Liver (tissue), 3 donors: ENCODE measurements at regions not wholly inside any gene's neighbourhood (a gene's known extent, or its start where the extent isn't known, plus 50 kb on each side); places are given as distances from the start of the nearest gene placed in this dataset.

ENCODE experiments used
- ATF3 ChIP-seq: IDR thresholded peaks from 2 replicates; pipeline ENCODE4 v1.6.1; 2016; ENCODE audit warnings: antibody characterized with exemption
- CTCF ChIP-seq: fragments of 150-350 bp; IDR thresholded peaks from 2 replicates; pipeline ENCODE4 v1.5.1; 2017; ENCODE audit warnings: improper control_type of control experiment, low read depth, low read length; ENCODE audit not compliant: missing input control
- FOXA1 ChIP-seq: IDR thresholded peaks from 2 replicates; pipeline ENCODE4 v1.6.1; 2016; ENCODE audit warnings: antibody characterized with exemption
- FOXA2 ChIP-seq: IDR thresholded peaks from 2 replicates; pipeline ENCODE4 v1.6.1; 2016; ENCODE audit warnings: antibody characterized with exemption
- GABPA ChIP-seq, 2 donors: IDR thresholded peaks in 1 of 2; conservative IDR thresholded peaks in 1 of 2; 2 replicates each; pipeline ENCODE4 v1.6.1; 2016; ENCODE audit warnings: antibody characterized with exemption in 2 of 2, mild to moderate bottlenecking in 1 of 2, moderate library complexity in 1 of 2
- JUND ChIP-seq, 2 donors: IDR thresholded peaks; 2 replicates each; pipeline ENCODE4 v1.6.1; 2016; ENCODE audit warnings: antibody characterized with exemption in 2 of 2
- MAX ChIP-seq: IDR thresholded peaks from 2 replicates; pipeline ENCODE4 v1.6.1; 2016; ENCODE audit warnings: antibody characterized with exemption
- RAD21 ChIP-seq, 2 donors: IDR thresholded peaks; 2 replicates each; pipeline ENCODE4 v1.6.1; 2016; ENCODE audit warnings: antibody characterized with exemption in 2 of 2, mild to moderate bottlenecking in 2 of 2
- REST ChIP-seq: IDR thresholded peaks from 2 replicates; pipeline ENCODE4 v1.6.1; 2016; ENCODE audit warnings: antibody characterized with exemption, mild to moderate bottlenecking
- RXRA ChIP-seq, 2 donors: IDR thresholded peaks; 2 replicates each; pipeline ENCODE4 v1.6.1; 2017 to 2018; ENCODE audit warnings: antibody characterized with exemption in 2 of 2, mild to moderate bottlenecking in 1 of 2
- SP1 ChIP-seq: IDR thresholded peaks from 2 replicates; pipeline ENCODE4 v1.6.1; 2018; ENCODE audit warnings: antibody characterized with exemption, mild to moderate bottlenecking
- TAF1 ChIP-seq: conservative IDR thresholded peaks from 2 replicates; pipeline ENCODE4 v1.6.1; 2016; ENCODE audit warnings: antibody characterized with exemption, mild to moderate bottlenecking
- YY1 ChIP-seq: IDR thresholded peaks from 2 replicates; pipeline ENCODE4 v1.6.1; 2016; ENCODE audit warnings: antibody characterized with exemption, mild to moderate bottlenecking
- ZBTB33 ChIP-seq: IDR thresholded peaks from 2 replicates; pipeline ENCODE4 v1.6.1; 2016; ENCODE audit warnings: antibody characterized with exemption
- donor health status: healthy.
- donor health status: healthy.

GRCh38 chr1:239676522-239677273, 290.3 kb downstream of the CHRM3 start:
- TF ChIP-seq CTCF (no peak), MAX (no peak), RXRA (IDR thresholded peaks at IDR 0.05) (no peak), YY1 (no peak), FOXA1 (no peak), SP1 (no peak), GABPA (IDR thresholded peaks at IDR 0.05 in 1 of 2, conservative IDR thresholded peaks at IDR 0.05 in 1 of 2) (no peak), RAD21 (IDR thresholded peaks at IDR 0.05) (no peak), TAF1 (no peak), ZBTB33 (no peak), REST (no peak), FOXA2 (no peak), JUND (IDR thresholded peaks at IDR 0.05) (no peak), ATF3 (no peak)
